ENCODE measurements at regions not wholly inside any gene's neighbourhood (a gene's known extent, or its start where the extent isn't known, plus 50 kb on each side); places are given as distances from the start of the nearest gene placed in this dataset.

GRCh38 chr10:44500451-44500850 is 115.6 kb upstream of the CXCL12 start:
- no peak overlapping the region for H3K27ac ChIP-seq (ENCODE audit: low read depth in 1 of 2, low read length in 1 of 2)
- H3K4me1 ChIP-seq (ENCODE audit: control insufficient read depth in 2 of 2, insufficient read depth in 2 of 2, low read length in 2 of 2), result no peaks in the 10 kb centered on the region
- no peak overlapping the region for H3K4me3 ChIP-seq (ENCODE audit: low read length in 2 of 2)
- DNase-seq (ENCODE audit: low read depth in 6 of 9, low spot score in 9 of 9), result no peak
- 53% methylated on average over 1 of the region's 1 CpG for WGBS
- H3K36me3 ChIP-seq (ENCODE audit: control insufficient read depth in 2 of 2, insufficient read depth in 2 of 2, low read length in 1 of 2), result no peaks in the 10 kb centered on the region
- H3K9me3 ChIP-seq (ENCODE audit: control insufficient read depth in 2 of 2, insufficient read depth in 1 of 2, low read length in 1 of 2), result no peaks in the 10 kb centered on the region
- no peaks in the 10 kb centered on the region for H3K27me3 ChIP-seq (ENCODE audit: control insufficient read depth in 2 of 2, insufficient read depth in 1 of 2, low read length in 1 of 2)

- Histone ChIP-seq H3K27ac (ENCODE audit: low read depth in 1 of 2, low read length in 1 of 2) (no peak overlapping the region), H3K36me3 (ENCODE audit: control insufficient read depth in 2 of 2, insufficient read depth in 2 of 2, low read length in 1 of 2) (no peaks in the 10 kb centered on the region), H3K4me1 (ENCODE audit: control insufficient read depth in 2 of 2, insufficient read depth in 2 of 2, low read length in 2 of 2) (no peaks in the 10 kb centered on the region), H3K9me3 (ENCODE audit: control insufficient read depth in 2 of 2, insufficient read depth in 1 of 2, low read length in 1 of 2) (no peaks in the 10 kb centered on the region), H3K4me3 (ENCODE audit: low read length in 2 of 2) (no peak overlapping the region), H3K27me3 (ENCODE audit: control insufficient read depth in 2 of 2, insufficient read depth in 1 of 2, low read length in 1 of 2) (no peaks in the 10 kb centered on the region)
- 86% methylated on average over 3 of the region's 3 CpGs for WGBS
- no peak for DNase-seq (ENCODE audit: low read depth in 6 of 9, low spot score in 9 of 9)
These were observed 121.5 kb upstream of the CXCL12 start for GRCh38 chr10:44506386-44506785.

DNA sequence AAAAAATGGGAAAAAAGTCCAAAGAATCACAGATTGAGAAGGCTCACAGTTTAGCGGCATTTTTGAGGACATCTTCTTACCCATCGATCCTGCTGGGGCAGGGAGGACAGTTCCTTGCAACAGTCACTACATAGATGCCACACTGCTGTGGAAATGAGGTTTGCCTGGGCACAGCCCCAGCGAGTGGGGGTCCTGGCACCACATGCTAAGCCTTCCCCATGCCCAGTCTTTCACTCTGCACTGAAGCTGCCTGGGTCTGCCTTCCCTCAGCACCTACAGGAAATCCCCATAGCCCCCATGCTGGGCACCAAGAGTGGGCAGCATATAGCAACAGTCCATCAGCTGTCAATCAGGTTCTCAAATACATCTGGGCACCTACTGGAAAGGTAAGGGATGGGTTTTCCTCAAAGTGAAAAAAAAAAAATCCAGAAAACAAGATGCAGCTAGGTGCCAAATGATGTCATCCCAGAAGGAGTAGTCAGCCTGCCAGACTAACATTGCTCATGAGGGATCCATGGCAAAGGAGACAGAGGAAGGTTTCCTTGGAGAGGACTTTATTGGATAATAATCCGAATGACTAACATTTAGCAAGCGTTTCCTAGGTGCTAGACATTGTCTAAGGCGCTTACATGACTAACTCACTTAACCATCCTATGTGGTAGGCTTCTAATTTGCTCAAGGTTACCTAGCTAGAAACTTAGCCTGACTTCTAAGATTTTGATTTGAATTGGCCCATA is 125.7 kb upstream of the CXCL12 start:
- Histone ChIP-seq H3K4me1 (ENCODE audit: control insufficient read depth in 2 of 2, insufficient read depth in 2 of 2, low read length in 2 of 2) (no peaks in the 10 kb centered on the region), H3K9me3 (ENCODE audit: control insufficient read depth in 2 of 2, insufficient read depth in 1 of 2, low read length in 1 of 2) (no peaks in the 10 kb centered on the region), H3K4me3 (ENCODE audit: low read length in 2 of 2) (no peak overlapping the region), H3K36me3 (ENCODE audit: control insufficient read depth in 2 of 2, insufficient read depth in 2 of 2, low read length in 1 of 2) (no peaks in the 10 kb centered on the region), H3K27me3 (ENCODE audit: control insufficient read depth in 2 of 2, insufficient read depth in 1 of 2, low read length in 1 of 2) (no peaks in the 10 kb centered on the region), H3K27ac (ENCODE audit: low read depth in 1 of 2, low read length in 1 of 2) (no peak overlapping the region)
- 95% methylated on average over 6 of the region's 6 CpGs for WGBS
- no peak for DNase-seq (ENCODE audit: low read depth in 6 of 9, low spot score in 9 of 9)

DNA sequence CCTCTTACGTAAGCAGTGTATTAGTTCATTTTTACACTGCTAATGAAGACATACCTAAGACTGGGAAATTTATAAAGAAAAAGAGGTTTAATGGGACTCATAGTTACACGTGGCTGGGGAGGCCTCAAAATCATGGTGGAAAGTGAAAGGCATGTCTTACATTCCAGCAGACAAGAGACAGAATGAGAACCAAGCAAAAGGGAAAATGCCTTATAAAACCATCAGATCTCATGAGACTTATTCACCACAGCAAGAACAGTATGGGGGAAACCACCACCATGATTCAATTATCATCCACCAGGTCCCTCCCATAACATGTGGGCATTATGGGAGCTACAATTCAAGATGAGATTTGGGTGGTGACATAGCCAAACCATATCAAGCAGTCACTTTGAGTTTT is 126.3 kb upstream of the CXCL12 start:
- Histone ChIP-seq H3K4me3 (ENCODE audit: low read length in 2 of 2) (no peak overlapping the region), H3K9me3 (ENCODE audit: control insufficient read depth in 2 of 2, insufficient read depth in 1 of 2, low read length in 1 of 2) (no peaks in the 10 kb centered on the region), H3K36me3 (ENCODE audit: control insufficient read depth in 2 of 2, insufficient read depth in 2 of 2, low read length in 1 of 2) (no peaks in the 10 kb centered on the region), H3K27me3 (ENCODE audit: control insufficient read depth in 2 of 2, insufficient read depth in 1 of 2, low read length in 1 of 2) (no peaks in the 10 kb centered on the region), H3K27ac (ENCODE audit: low read depth in 1 of 2, low read length in 1 of 2) (no peak overlapping the region), H3K4me1 (ENCODE audit: control insufficient read depth in 2 of 2, insufficient read depth in 2 of 2, low read length in 2 of 2) (no peaks in the 10 kb centered on the region)
- DNase-seq (ENCODE audit: low read depth in 6 of 9, low spot score in 9 of 9), result no peak
- 91% methylated on average over 2 of the region's 2 CpGs for WGBS

- Histone ChIP-seq H3K4me3 (ENCODE audit: low read length in 2 of 2) (no peak overlapping the region), H3K27ac (ENCODE audit: low read depth in 1 of 2, low read length in 1 of 2) (no peak overlapping the region), H3K36me3 (ENCODE audit: control insufficient read depth in 2 of 2, insufficient read depth in 2 of 2, low read length in 1 of 2) (no peaks in the 10 kb centered on the region), H3K9me3 (ENCODE audit: control insufficient read depth in 2 of 2, insufficient read depth in 1 of 2, low read length in 1 of 2) (no peaks in the 10 kb centered on the region), H3K27me3 (ENCODE audit: control insufficient read depth in 2 of 2, insufficient read depth in 1 of 2, low read length in 1 of 2) (no peaks in the 10 kb centered on the region), H3K4me1 (ENCODE audit: control insufficient read depth in 2 of 2, insufficient read depth in 2 of 2, low read length in 2 of 2) (no peaks in the 10 kb centered on the region)
- WGBS, result 87% methylated on average over 2 of the region's 2 CpGs
- DNase-seq (ENCODE audit: low read depth in 6 of 9, low spot score in 9 of 9), result no peak
These were observed 126.7 kb upstream of the CXCL12 start for GRCh38 chr10:44511601-44512000.

DNA sequence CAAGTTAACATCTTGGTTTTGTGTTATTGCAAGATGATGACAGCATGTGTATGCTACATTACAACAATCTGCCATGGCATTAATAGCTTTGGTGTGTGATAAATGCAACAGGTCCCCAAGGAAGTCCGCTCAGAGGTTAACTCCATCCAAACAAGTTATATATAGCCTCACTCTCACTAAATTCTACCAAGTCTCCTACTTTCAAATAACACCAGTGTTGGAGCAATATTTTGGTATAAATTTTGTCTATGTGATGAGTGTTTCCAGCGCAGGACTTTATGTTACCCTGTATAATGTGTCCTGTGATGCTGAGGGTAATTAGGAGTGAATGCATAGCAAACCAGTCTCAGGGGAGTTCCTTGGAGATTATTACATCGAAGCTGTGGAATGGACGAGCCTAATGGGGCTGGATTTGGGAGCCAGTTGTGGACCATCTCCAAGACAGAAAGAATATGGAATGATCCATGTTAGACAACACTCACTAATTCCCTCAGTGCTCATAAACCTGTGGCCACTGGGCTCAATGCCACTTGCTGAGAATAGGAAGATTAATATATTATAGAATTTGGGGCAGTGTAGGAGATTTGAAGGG is 127.6 kb upstream of the CXCL12 start:
- H3K4me1 ChIP-seq (ENCODE audit: control insufficient read depth in 2 of 2, insufficient read depth in 2 of 2, low read length in 2 of 2), result no peaks in the 10 kb centered on the region
- no peaks in the 10 kb centered on the region for H3K36me3 ChIP-seq (ENCODE audit: control insufficient read depth in 2 of 2, insufficient read depth in 2 of 2, low read length in 1 of 2)
- H3K27ac ChIP-seq (ENCODE audit: low read depth in 1 of 2, low read length in 1 of 2), result no peak overlapping the region
- 93% methylated on average over 4 of the region's 4 CpGs for WGBS
- no peak overlapping the region for H3K4me3 ChIP-seq (ENCODE audit: low read length in 2 of 2)
- no peaks in the 10 kb centered on the region for H3K27me3 ChIP-seq (ENCODE audit: control insufficient read depth in 2 of 2, insufficient read depth in 1 of 2, low read length in 1 of 2)
- H3K9me3 ChIP-seq (ENCODE audit: control insufficient read depth in 2 of 2, insufficient read depth in 1 of 2, low read length in 1 of 2), result no peaks in the 10 kb centered on the region
- no peak for DNase-seq (ENCODE audit: low read depth in 6 of 9, low spot score in 9 of 9)

DNA sequence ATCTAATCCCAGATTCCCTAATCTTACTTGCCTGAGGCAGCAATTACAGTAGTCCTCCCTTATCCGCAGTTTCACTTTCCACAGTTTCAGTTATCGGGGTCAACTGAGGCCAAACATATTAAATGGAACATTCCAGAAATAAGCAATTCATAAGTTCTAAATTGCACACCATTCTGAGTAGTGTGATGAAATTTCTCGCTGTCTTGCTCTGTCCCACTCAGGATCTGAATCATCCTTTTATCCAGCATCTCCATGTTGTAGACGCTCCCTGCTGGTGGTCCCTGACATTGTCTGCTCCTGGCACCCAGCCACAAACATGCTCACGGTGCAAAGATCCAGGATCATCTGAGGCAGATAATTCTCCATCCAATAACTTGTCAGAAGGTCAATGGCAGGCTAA is 128.7 kb upstream of the CXCL12 start:
- WGBS, result 83% methylated on average over 5 of the region's 5 CpGs
- Histone ChIP-seq H3K27ac (ENCODE audit: low read depth in 1 of 2, low read length in 1 of 2) (no peak overlapping the region), H3K9me3 (ENCODE audit: control insufficient read depth in 2 of 2, insufficient read depth in 1 of 2, low read length in 1 of 2) (no peaks in the 10 kb centered on the region), H3K4me3 (ENCODE audit: low read length in 2 of 2) (no peak overlapping the region), H3K4me1 (ENCODE audit: control insufficient read depth in 2 of 2, insufficient read depth in 2 of 2, low read length in 2 of 2) (no peaks in the 10 kb centered on the region), H3K36me3 (ENCODE audit: control insufficient read depth in 2 of 2, insufficient read depth in 2 of 2, low read length in 1 of 2) (no peaks in the 10 kb centered on the region), H3K27me3 (ENCODE audit: control insufficient read depth in 2 of 2, insufficient read depth in 1 of 2, low read length in 1 of 2) (no peaks in the 10 kb centered on the region)
- no peak for DNase-seq (ENCODE audit: low read depth in 6 of 9, low spot score in 9 of 9)

- no peaks in the 10 kb centered on the region for H3K9me3 ChIP-seq (ENCODE audit: control insufficient read depth in 2 of 2, insufficient read depth in 1 of 2, low read length in 1 of 2)
- H3K4me3 ChIP-seq (ENCODE audit: low read length in 2 of 2), result no peak overlapping the region
- no peaks in the 10 kb centered on the region for H3K4me1 ChIP-seq (ENCODE audit: control insufficient read depth in 2 of 2, insufficient read depth in 2 of 2, low read length in 2 of 2)
- DNase-seq (ENCODE audit: low read depth in 6 of 9, low spot score in 9 of 9), result no peak
- H3K27ac ChIP-seq (ENCODE audit: low read depth in 1 of 2, low read length in 1 of 2), result no peak overlapping the region
- 84% methylated on average over 6 of the region's 6 CpGs for WGBS
- no peaks in the 10 kb centered on the region for H3K36me3 ChIP-seq (ENCODE audit: control insufficient read depth in 2 of 2, insufficient read depth in 2 of 2, low read length in 1 of 2)
- H3K27me3 ChIP-seq (ENCODE audit: control insufficient read depth in 2 of 2, insufficient read depth in 1 of 2, low read length in 1 of 2), result no peaks in the 10 kb centered on the region
These were observed 132.0 kb upstream of the CXCL12 start for GRCh38 chr10:44516891-44517290.

DNA sequence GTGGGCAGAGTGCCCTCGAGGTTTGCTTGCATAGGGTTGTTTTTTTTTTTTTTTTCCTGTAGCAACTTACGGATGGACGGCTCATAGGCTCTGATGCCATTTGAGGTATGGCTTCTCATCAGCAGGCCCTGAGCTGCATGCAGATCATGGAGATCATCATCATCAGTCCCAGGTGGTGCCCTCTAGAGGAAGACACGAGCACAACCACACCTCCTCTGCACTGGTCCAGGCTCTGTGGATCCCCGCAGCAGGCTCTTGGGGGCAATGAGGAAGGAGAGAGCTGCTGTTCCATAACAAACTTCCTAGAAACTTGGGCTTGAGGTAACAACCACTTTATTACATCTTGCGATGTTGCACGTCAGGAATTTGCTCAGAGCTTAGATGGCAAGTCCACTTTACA is 132.7 kb upstream of the CXCL12 start:
- no peaks in the 10 kb centered on the region for H3K4me1 ChIP-seq (ENCODE audit: control insufficient read depth in 2 of 2, insufficient read depth in 2 of 2, low read length in 2 of 2)
- no peaks in the 10 kb centered on the region for H3K27me3 ChIP-seq (ENCODE audit: control insufficient read depth in 2 of 2, insufficient read depth in 1 of 2, low read length in 1 of 2)
- no peaks in the 10 kb centered on the region for H3K9me3 ChIP-seq (ENCODE audit: control insufficient read depth in 2 of 2, insufficient read depth in 1 of 2, low read length in 1 of 2)
- no peak for DNase-seq (ENCODE audit: low read depth in 6 of 9, low spot score in 9 of 9)
- H3K27ac ChIP-seq (ENCODE audit: low read depth in 1 of 2, low read length in 1 of 2), result no peak overlapping the region
- no peaks in the 10 kb centered on the region for H3K36me3 ChIP-seq (ENCODE audit: control insufficient read depth in 2 of 2, insufficient read depth in 2 of 2, low read length in 1 of 2)
- no peak overlapping the region for H3K4me3 ChIP-seq (ENCODE audit: low read length in 2 of 2)
- WGBS, result 87% methylated on average over 7 of the region's 7 CpGs

All from thymus (tissue), 11 donors.